MCF 10A (cell line): ENCODE measurements at regions not wholly inside any gene's neighbourhood (a gene's known extent, or its start where the extent isn't known, plus 50 kb on each side); places are given as distances from the start of the nearest gene placed in this dataset.

Experiments
- BruUV-seq: library from RNA; stranded (reverse); fragments of 400-500 nt; replicated peaks from 2 replicates; lab custom pipeline; 2021; lab: Mats Ljungman, UMichigan
- CTCF ChIA-PET: fragments of 300-600 bp; sonication (Branson Sonifier 250); formaldehyde crosslinking; extraction: SDS; loops from one replicate; lab custom pipeline; 2021; ENCODE audit warnings: antibody characterized with exemption, inconsistent platforms; lab: Yijun Ruan, JAX
- POLR2A ChIA-PET: fragments of 300-600, 350-650 bp; sonication (Branson Sonifier 250); formaldehyde crosslinking; extraction: SDS; loops from one replicate; lab custom pipeline; 2020; ENCODE audit warnings: antibody characterized with exemption, inconsistent platforms; lab: Yijun Ruan, JAX
- DNase-seq: peaks from one replicate; pipeline ENCODE4 v3.0.0-alpha.2; 2018; ENCODE audit not compliant: unreplicated experiment
- H3K27ac Mint-ChIP-seq: one replicate; pipeline ENCODE4 v1.8.0; 2022; ENCODE audit warnings: mild to moderate bottlenecking, low read depth, mixed read lengths; ENCODE audit not compliant: unreplicated experiment
- H3K27me3 Mint-ChIP-seq: one replicate; pipeline ENCODE4 v1.8.0; 2022; ENCODE audit warnings: mixed read lengths; ENCODE audit not compliant: insufficient read depth, unreplicated experiment
- H3K36me3 Mint-ChIP-seq: one replicate; pipeline ENCODE4 v1.8.0; 2022; ENCODE audit warnings: mild to moderate bottlenecking, moderate library complexity, mixed read lengths; ENCODE audit not compliant: insufficient read depth, unreplicated experiment
- H3K4me1 Mint-ChIP-seq: one replicate; pipeline ENCODE4 v1.8.0; 2022; ENCODE audit warnings: mixed read lengths; ENCODE audit not compliant: insufficient read depth, unreplicated experiment
- H3K4me3 Mint-ChIP-seq: one replicate; pipeline ENCODE4 v1.8.0; 2022; ENCODE audit warnings: mild to moderate bottlenecking, moderate library complexity, mixed read lengths; ENCODE audit not compliant: unreplicated experiment
- H3K9me3 Mint-ChIP-seq: one replicate; pipeline ENCODE4 v1.8.0; 2022; ENCODE audit warnings: mixed read lengths; ENCODE audit not compliant: unreplicated experiment
- intact Hi-C: fragments of 100-400 bp; cut with micrococcal nuclease; formaldehyde crosslinking; loops from 2 replicates; pipeline ENCODE4 v1.14.1; 2022
- TF ChIP-seq, protein P1 (sequence below): fragments of 200-600 bp; IDR thresholded peaks from one replicate; pipeline ENCODE4 v1.8.0; 2022; ENCODE audit warnings: antibody characterized with exemption, mild to moderate bottlenecking; ENCODE audit not compliant: unreplicated experiment

DNA sequence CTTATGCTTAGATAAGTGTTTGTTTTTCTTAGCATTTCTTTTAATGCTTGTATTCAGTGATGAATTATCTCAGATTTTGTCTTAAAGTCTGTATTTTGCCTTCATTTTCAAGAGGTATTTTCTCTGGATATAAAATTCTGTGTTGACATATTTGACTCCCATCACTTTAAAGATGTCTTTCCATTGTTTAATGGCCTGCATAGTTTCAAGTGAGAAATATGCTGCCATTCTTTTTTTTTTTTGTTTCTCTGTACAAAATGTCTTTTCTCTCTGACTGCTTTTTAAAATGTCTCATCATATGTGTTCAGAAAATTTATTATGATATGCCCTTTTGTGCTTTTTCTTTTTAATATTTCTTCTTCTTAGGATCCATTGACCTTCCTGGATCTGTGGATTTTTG, 578.0 kb upstream of the NOX3 start:
- TF ChIP-seq, protein P1, sequence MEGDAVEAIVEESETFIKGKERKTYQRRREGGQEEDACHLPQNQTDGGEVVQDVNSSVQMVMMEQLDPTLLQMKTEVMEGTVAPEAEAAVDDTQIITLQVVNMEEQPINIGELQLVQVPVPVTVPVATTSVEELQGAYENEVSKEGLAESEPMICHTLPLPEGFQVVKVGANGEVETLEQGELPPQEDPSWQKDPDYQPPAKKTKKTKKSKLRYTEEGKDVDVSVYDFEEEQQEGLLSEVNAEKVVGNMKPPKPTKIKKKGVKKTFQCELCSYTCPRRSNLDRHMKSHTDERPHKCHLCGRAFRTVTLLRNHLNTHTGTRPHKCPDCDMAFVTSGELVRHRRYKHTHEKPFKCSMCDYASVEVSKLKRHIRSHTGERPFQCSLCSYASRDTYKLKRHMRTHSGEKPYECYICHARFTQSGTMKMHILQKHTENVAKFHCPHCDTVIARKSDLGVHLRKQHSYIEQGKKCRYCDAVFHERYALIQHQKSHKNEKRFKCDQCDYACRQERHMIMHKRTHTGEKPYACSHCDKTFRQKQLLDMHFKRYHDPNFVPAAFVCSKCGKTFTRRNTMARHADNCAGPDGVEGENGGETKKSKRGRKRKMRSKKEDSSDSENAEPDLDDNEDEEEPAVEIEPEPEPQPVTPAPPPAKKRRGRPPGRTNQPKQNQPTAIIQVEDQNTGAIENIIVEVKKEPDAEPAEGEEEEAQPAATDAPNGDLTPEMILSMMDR: no peak
- CTCF ChIA-PET: no interaction called here
- peaks cover 6% of the 10 kb centered on the region for H3K36me3 Mint-ChIP-seq
- POLR2A ChIA-PET: no interaction called here
- H3K27ac Mint-ChIP-seq: no peak overlapping the region
- H3K9me3 Mint-ChIP-seq: no peaks in the 10 kb centered on the region
- no peaks in the 10 kb centered on the region for H3K27me3 Mint-ChIP-seq
- intact Hi-C loops: no loop called here
- H3K4me1 Mint-ChIP-seq: no peaks in the 10 kb centered on the region
- no TSS peak for BruUV-seq
- no peak for DNase-seq
- no peak overlapping the region for H3K4me3 Mint-ChIP-seq

DNA sequence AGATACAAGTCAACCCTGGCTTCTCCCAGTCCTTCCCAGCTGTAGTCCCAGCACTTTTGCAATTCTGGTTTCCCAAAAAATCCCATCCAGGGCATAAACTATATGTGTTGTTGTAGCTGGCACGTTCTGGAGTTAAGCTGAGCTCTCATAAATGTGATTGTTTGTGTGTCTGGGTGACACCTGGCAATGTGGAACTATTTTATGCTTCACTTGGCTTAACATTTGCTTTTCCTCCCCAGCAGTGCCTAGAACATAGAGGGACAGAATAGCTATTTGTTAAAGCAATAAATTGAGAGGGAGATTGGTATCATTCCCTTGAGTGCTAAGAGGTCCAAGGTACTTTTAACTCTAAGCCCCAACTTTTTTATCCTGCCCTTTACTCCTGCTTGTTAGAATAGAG, 575.9 kb upstream of the NOX3 start:
- Mint-ChIP-seq H3K27ac (no peak overlapping the region), H3K9me3 (peaks cover 7% of the 10 kb centered on the region), H3K27me3 (no peaks in the 10 kb centered on the region), H3K4me1 (no peaks in the 10 kb centered on the region), H3K36me3 (peaks cover 6% of the 10 kb centered on the region), H3K4me3 (no peak overlapping the region)
- ChIA-PET CTCF (no interaction called here), POLR2A (no interaction called here)
- intact Hi-C loops: no loop called here
- TF ChIP-seq, protein P1: no peak
- BruUV-seq: no TSS peak
- no peak for DNase-seq

DNA sequence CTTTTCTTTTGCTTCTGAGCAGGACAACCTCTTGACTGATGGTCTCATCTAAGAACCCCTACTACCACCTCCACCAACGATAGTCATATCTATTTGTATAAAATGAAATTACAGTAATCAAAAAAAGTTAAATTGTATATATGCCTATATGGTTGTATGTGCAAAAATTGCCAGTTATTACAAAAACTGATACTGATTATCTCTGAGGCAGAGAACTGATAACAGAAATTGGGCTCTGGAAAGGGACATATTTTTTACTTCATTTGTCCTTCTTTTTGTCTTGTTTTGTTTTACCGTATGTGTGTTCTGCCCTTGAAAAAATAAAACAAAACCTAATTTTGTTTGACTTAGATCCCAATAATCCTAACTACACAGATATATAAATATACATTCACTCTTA, 574.4 kb upstream of the NOX3 start:
- no peaks in the 10 kb centered on the region for H3K27me3 Mint-ChIP-seq
- peaks cover 7% of the 10 kb centered on the region for H3K9me3 Mint-ChIP-seq
- intact Hi-C loops: no loop called here
- BruUV-seq: no TSS peak
- peaks cover 6% of the 10 kb centered on the region for H3K36me3 Mint-ChIP-seq
- TF ChIP-seq, protein P1: no peak
- H3K4me1 Mint-ChIP-seq: no peaks in the 10 kb centered on the region
- no peak overlapping the region for H3K27ac Mint-ChIP-seq
- ChIA-PET POLR2A (interaction anchor here (0.6 to 0.7 kb wide), 2 partner anchors 14 to 1027 kb away, joined by 3 to 4 read pairs; no protein-coding TSS in a partner anchor), CTCF (no interaction called here)
- no peak overlapping the region for H3K4me3 Mint-ChIP-seq
- no peak for DNase-seq

DNA sequence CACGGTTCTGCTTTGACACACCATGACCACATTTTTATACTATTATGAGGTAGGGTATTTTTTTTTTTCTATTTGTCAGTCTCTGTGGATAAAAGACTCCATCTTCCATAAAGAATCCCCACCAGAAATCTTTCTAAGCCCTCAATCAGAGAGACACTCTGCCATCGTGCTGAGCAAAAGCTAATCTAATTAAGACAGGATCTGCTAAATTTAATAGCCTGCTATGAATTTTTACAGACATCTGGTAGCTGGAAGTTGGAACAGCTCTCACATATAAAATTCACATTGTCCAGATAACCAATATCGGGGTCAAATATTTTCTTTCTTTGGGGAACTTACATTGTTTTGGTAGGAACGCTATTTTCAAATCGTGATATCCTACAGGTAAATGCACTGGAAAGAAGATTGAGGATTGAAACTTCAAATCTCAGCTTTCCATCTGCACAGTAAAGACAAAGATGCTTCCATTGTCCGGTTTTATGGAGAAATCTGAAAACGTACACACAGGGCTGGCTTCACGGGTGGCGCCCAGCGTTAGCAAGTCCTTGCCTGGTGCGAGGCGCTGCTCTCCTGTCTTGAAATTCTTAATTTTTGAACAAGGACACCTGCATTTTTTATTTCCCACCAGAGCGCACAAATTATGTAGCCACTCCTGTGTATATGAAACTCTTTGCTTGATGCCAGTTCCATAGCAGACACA, 573.8 kb upstream of the NOX3 start:
- TF ChIP-seq, protein P1: no peak
- H3K36me3 Mint-ChIP-seq: peaks cover 6% of the 10 kb centered on the region
- H3K9me3 Mint-ChIP-seq: peaks cover 9% of the 10 kb centered on the region
- ChIA-PET CTCF (no interaction called here), POLR2A (interaction anchor here (0.6 kb wide), 1 partner anchor 74 kb away, joined by 4 read pairs; no protein-coding TSS in a partner anchor)
- no peaks in the 10 kb centered on the region for H3K27me3 Mint-ChIP-seq
- intact Hi-C loops: no loop called here
- H3K4me1 Mint-ChIP-seq: no peaks in the 10 kb centered on the region
- H3K4me3 Mint-ChIP-seq: no peak overlapping the region
- H3K27ac Mint-ChIP-seq: no peak overlapping the region
- BruUV-seq: no TSS peak
- no peak for DNase-seq
